Chondrocyte (in vitro differentiated cells): ENCODE measurements at regions not wholly inside any gene's neighbourhood (a gene's known extent, or its start where the extent isn't known, plus 50 kb on each side); places are given as distances from the start of the nearest gene placed in this dataset.

Experiments
- DNase-seq: peaks from one replicate; pipeline ENCODE4 v3.0.0; 2021; ENCODE audit warnings: mixed read lengths, low spot score
- H3K27ac Mint-ChIP-seq: one replicate; pipeline ENCODE4 v1.8.0; 2021; ENCODE audit warnings: mild to moderate bottlenecking, moderate library complexity, mixed read lengths; ENCODE audit not compliant: unreplicated experiment
- H3K27me3 Mint-ChIP-seq: 2 replicates; pipeline ENCODE4 v1.8.0; 2021; ENCODE audit warnings: low read depth, mixed read lengths
- H3K36me3 Mint-ChIP-seq: 2 replicates; pipeline ENCODE4 v1.8.0; 2021; ENCODE audit warnings: low read depth, mixed read lengths
- H3K4me1 Mint-ChIP-seq: 2 replicates; pipeline ENCODE4 v1.8.0; 2021; ENCODE audit warnings: low read depth, mild to moderate bottlenecking, mixed read lengths
- H3K4me3 Mint-ChIP-seq: one replicate; pipeline ENCODE4 v1.8.0; 2021; ENCODE audit warnings: mild to moderate bottlenecking, moderate library complexity, mixed read lengths; ENCODE audit not compliant: unreplicated experiment
- H3K9me3 Mint-ChIP-seq: 2 replicates; pipeline ENCODE4 v1.8.0; 2021; ENCODE audit warnings: low read depth, mixed read lengths
- CTCF ChIP-seq: fragments of 200-600 bp; sonication (generic); IDR thresholded peaks from 2 replicates; pipeline ENCODE4 v1.5.0; 2021; ENCODE audit warnings: antibody characterized with exemption, mild to moderate bottlenecking, moderate library complexity

DNA sequence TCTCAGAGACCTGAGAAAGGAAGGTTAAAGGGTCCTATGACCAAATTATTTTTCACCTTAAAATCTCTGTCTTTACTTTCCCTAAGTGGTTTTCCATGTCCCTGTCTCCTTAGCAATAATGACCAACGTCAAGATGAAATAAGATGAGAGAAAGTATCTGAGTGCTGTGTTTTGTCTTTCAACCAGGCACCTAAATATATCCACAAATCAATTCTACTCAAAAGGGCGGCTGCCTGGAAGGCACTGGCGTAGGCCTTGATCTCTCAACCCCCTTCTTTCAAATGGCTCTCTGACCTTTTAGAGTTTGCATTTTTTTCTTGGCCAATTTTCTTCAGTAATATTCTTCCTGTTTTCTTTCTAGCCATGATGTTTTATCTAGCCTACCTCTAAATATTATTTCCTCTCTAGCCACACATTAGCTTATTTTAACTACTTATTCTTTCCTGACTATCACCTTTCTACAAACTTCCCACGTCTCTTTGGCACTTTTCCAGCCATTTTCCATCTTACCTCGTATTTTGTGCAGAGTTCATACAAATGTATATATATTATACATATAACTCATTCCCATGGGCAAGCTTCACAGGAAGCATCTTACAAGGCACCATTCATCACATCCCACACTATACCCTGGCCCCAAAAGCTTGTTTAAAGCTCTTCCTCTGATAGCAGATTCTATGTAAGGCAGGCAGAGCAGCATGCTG, 204.5 kb downstream of the SNX18 start:
- Mint-ChIP-seq H3K9me3 (peaks cover 6% of the 10 kb centered on the region), H3K27ac (peak overlapping the region; percentile 43), H3K27me3 (no peaks in the 10 kb centered on the region), H3K36me3 (no peaks in the 10 kb centered on the region), H3K4me1 (peaks cover 66% of the 10 kb centered on the region), H3K4me3 (no peak overlapping the region)
- no peak for TF ChIP-seq CTCF
- no peak for DNase-seq

- Mint-ChIP-seq H3K4me3 (no peak overlapping the region), H3K27me3 (no peaks in the 10 kb centered on the region)
Measured at GRCh38 chr5:54721116-54721515, 203.6 kb downstream of the SNX18 start.

GRCh38 chr5:54720341-54720740, 202.8 kb downstream of the SNX18 start:
- no peak for DNase-seq
- H3K4me1 Mint-ChIP-seq, result peaks cover 57% of the 10 kb centered on the region
- H3K36me3 Mint-ChIP-seq, result peaks cover 5% of the 10 kb centered on the region
- H3K27ac Mint-ChIP-seq, result peak overlapping the region; percentile 97
- H3K4me3 Mint-ChIP-seq, result no peak overlapping the region
- H3K9me3 Mint-ChIP-seq, result peaks cover 11% of the 10 kb centered on the region
- H3K27me3 Mint-ChIP-seq, result no peaks in the 10 kb centered on the region
- TF ChIP-seq CTCF, result no peak

More at GRCh38 chr5:54721116-54721515, 203.6 kb downstream of the SNX18 start:
- no peak for DNase-seq
- TF ChIP-seq CTCF, result no peak
- peaks cover 11% of the 10 kb centered on the region for H3K9me3 Mint-ChIP-seq
- H3K4me1 Mint-ChIP-seq, result peaks cover 60% of the 10 kb centered on the region
- H3K27ac Mint-ChIP-seq, result peak overlapping the region; percentile 50
- H3K36me3 Mint-ChIP-seq, result peaks cover 5% of the 10 kb centered on the region

DNA sequence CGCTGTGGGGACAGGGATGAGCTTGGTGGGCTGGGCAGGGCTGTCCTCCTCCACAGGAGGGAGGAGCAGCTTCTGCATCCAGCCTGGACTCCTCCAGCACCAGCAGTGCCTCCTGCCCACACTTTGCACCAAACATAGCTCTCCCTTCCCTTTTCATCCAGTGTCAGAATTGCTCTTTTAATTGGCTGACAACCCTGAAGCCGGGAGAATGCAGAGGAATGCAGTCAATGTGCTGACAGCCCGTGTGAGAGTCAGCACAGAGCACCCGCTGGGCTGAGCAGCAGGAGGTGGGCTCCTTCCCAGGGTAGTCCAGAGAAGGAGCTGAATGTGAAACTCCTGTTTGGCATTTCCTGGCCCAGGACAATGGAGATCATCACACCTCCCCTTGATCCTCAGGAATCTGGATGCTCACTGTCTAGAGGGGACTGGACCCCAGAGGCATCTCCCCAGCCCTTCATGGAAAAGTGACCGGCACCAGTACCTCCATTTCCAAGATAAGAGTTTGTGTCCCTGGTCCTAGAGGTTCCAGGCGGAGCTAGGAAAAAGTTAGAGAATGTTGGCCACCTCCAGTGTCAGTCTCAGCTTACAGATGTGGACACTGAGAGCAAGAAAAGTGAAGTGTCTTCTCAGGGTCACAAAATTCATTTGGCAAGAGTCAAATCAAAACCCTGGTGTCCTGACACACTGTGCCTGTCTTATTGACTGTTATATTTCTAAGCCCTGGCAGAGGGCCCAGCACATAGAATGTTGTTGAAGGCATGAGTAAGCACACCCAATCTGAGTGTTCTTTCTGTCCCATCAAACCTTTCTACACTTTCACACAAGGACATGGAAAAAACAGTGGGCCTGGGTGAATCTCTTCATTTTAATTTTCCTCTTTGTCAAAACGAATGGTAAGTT, 202.1 kb downstream of the SNX18 start:
- Mint-ChIP-seq H3K9me3 (peaks cover 11% of the 10 kb centered on the region), H3K4me3 (peak overlapping the region; percentile 34)

More for the DNA sequence above, 202.1 kb downstream of the SNX18 start:
- peak overlapping the region; percentile 97 for H3K27ac Mint-ChIP-seq
- peaks cover 57% of the 10 kb centered on the region for H3K4me1 Mint-ChIP-seq
- DNase-seq, result no peak
- TF ChIP-seq CTCF, result peak; percentile 45
- no peaks in the 10 kb centered on the region for H3K27me3 Mint-ChIP-seq
- H3K36me3 Mint-ChIP-seq, result peaks cover 5% of the 10 kb centered on the region
